BE2C (cell line): ENCODE measurements at regions not wholly inside any gene's neighbourhood (a gene's known extent, or its start where the extent isn't known, plus 50 kb on each side); places are given as distances from the start of the nearest gene placed in this dataset.

ENCODE experiments used
- DNase-seq: peaks from one replicate; pipeline ENCODE4 v3.0.0-alpha.2; 2020
- H3K27me3 ChIP-seq: fragments of 250-450 bp; sonication (Bioruptor Pico); 2 replicates; pipeline ENCODE4 v1.5.1; 2020; ENCODE audit warnings: mild to moderate bottlenecking
- H3K36me3 ChIP-seq: fragments of 250-450 bp; sonication (Bioruptor Pico); 2 replicates; pipeline ENCODE4 v1.5.1; 2020; ENCODE audit warnings: mild to moderate bottlenecking
- H3K4me1 ChIP-seq: fragments of 250-450 bp; sonication (Bioruptor Pico); 2 replicates; pipeline ENCODE4 v1.5.1; 2020
- H3K4me3 ChIP-seq: 2 replicates; pipeline ENCODE4 v1.5.1; 2011; ENCODE audit warnings: low read depth, low read length
- H3K9me3 ChIP-seq: fragments of 250-450 bp; sonication (Bioruptor Pico); 2 replicates; pipeline ENCODE4 v1.5.1; 2020
- TF ChIP-seq, protein P1 (sequence below): IDR thresholded peaks from 2 replicates; pipeline ENCODE4 v1.5.1; 2012; ENCODE audit warnings: mild to moderate bottlenecking, low read depth, low read length

DNA sequence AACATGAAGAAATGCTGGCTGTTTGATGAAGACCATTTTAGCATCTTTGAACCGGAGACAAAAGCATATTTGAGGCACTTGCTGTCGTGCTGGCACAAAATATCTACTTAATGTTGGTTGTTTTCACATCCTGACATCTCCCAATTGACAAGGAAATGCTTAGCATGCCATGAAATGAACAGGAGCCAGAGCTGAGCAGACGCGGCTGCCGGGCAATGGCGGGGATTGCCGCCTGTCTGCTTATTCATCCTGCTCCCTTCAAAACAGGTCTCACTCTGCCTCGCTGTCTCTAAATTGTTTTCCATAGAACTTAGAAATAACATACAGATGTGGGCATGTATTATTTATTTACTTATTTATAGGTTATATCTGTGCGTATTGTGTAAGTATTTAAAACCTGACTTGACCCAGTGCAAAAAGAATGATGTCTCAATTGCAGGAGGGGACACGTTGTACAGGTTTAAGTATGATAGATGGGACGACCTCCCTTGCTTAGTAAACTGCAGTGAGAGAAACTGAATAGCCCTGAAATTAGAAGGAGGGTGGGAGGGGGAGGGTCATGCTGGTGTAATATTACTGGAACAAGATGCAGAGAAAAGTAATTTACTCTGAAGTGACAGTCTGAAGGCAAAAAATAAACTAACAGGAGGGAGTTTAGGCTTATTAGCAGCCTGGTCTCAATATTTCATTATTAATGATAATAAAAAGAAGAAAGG, 590.4 kb upstream of the PLXNA2 start:
- Histone ChIP-seq H3K4me3 (no peak overlapping the region), H3K27me3 (no peaks in the 10 kb centered on the region), H3K9me3 (no peaks in the 10 kb centered on the region), H3K36me3 (no peaks in the 10 kb centered on the region), H3K4me1 (no peaks in the 10 kb centered on the region; the same call in 1 of the 2 replicates)
- DNase-seq = no peak
- TF ChIP-seq, protein P1, sequence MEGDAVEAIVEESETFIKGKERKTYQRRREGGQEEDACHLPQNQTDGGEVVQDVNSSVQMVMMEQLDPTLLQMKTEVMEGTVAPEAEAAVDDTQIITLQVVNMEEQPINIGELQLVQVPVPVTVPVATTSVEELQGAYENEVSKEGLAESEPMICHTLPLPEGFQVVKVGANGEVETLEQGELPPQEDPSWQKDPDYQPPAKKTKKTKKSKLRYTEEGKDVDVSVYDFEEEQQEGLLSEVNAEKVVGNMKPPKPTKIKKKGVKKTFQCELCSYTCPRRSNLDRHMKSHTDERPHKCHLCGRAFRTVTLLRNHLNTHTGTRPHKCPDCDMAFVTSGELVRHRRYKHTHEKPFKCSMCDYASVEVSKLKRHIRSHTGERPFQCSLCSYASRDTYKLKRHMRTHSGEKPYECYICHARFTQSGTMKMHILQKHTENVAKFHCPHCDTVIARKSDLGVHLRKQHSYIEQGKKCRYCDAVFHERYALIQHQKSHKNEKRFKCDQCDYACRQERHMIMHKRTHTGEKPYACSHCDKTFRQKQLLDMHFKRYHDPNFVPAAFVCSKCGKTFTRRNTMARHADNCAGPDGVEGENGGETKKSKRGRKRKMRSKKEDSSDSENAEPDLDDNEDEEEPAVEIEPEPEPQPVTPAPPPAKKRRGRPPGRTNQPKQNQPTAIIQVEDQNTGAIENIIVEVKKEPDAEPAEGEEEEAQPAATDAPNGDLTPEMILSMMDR = no peak

DNA sequence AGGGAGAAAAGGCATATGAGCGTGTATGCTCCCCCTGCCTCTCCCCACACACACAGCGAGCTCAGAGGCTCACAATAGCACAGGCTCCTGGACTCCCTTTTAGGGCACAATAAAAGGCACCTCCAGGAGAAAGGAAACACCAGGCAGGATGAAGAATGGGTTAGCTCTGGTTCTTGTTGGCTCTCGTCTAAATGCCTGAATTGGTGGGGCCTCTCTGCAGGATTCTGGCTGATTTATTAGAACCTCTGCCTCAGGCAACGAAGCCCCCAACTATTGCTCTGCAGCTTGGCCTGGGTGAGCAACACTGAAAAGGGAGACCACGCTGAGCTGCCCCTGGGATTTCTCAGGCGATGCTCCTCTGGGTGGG, 590.9 kb upstream of the PLXNA2 start:
- Histone ChIP-seq H3K4me1 (no peaks in the 10 kb centered on the region; the same call in 1 of the 2 replicates), H3K27me3 (no peaks in the 10 kb centered on the region), H3K9me3 (no peaks in the 10 kb centered on the region), H3K36me3 (no peaks in the 10 kb centered on the region), H3K4me3 (no peak overlapping the region)
- TF ChIP-seq, protein P1 = no peak
- no peak for DNase-seq

DNA sequence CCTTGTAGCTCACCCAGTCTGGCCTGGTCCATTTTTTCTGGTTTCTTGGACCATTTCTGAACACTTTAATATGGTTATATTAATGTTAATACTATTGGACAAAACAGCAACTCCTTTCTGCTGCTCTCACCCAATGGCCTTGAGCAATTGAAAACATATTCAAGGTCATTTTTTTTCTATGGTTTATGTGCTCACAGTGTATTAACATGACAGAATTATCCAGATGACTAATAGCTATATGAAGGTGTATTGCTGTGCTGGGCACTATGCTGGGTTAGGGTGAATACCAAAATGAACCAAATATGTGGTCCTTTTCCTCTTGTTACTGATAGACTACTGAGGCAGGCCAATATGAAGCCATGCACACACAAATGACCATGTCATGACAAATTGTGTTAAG, 591.6 kb upstream of the PLXNA2 start:
- Histone ChIP-seq H3K27me3 (no peaks in the 10 kb centered on the region), H3K4me3 (no peak overlapping the region), H3K9me3 (no peaks in the 10 kb centered on the region), H3K36me3 (no peaks in the 10 kb centered on the region), H3K4me1 (no peaks in the 10 kb centered on the region; the same call in 1 of the 2 replicates)
- TF ChIP-seq, protein P1 = no peak
- DNase-seq = no peak

DNA sequence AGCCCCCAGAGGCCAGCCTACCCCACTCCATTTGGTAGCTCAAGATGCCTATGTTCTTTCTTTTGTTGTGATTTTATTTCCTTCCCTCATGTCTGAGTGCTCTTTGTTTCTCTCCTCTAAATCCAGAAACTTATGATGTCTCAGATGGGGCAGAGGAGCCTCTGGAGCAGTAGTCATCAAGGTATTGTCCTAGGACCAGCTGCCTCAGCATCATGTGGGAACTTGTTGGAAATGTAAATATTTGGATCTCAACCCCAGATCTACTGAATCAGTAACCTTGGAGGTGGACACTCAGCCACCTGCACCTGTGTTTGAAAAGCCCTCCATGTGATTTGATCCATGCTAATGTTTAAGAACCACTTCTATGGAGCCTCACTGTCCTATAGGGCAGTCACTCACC, 593.1 kb upstream of the PLXNA2 start:
- H3K36me3 ChIP-seq = no peaks in the 10 kb centered on the region
- H3K4me3 ChIP-seq = no peak overlapping the region
- no peaks in the 10 kb centered on the region for H3K9me3 ChIP-seq
- no peaks in the 10 kb centered on the region for H3K27me3 ChIP-seq
- no peaks in the 10 kb centered on the region; the same call in 1 of the 2 replicates for H3K4me1 ChIP-seq
- DNase-seq = no peak
- TF ChIP-seq, protein P1 = no peak

DNA sequence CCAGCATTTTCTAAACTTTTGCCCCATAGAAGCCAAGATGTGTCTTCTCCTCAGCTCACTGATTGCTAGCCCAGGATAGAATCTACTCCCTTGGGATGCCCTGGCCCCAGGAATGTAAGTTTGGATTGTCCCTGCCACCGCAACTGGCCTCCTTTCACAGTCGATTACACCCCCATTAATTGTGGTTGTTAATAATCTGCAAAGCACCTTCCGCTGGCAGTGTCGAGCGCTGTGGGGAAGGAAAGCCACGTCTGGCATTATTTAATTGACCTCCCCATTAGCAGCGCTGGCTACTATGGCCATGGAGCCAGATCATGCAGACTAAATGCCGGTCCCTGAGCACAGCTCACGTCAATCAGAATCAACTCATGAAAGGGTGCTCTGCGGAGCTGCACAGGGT, 597.3 kb upstream of the PLXNA2 start:
- TF ChIP-seq, protein P1 = no peak
- H3K4me1 ChIP-seq = no peaks in the 10 kb centered on the region; the same call in 1 of the 2 replicates
- no peak for DNase-seq
- no peaks in the 10 kb centered on the region for H3K9me3 ChIP-seq
- no peaks in the 10 kb centered on the region for H3K36me3 ChIP-seq
- no peak overlapping the region for H3K4me3 ChIP-seq
- H3K27me3 ChIP-seq = no peaks in the 10 kb centered on the region

DNA sequence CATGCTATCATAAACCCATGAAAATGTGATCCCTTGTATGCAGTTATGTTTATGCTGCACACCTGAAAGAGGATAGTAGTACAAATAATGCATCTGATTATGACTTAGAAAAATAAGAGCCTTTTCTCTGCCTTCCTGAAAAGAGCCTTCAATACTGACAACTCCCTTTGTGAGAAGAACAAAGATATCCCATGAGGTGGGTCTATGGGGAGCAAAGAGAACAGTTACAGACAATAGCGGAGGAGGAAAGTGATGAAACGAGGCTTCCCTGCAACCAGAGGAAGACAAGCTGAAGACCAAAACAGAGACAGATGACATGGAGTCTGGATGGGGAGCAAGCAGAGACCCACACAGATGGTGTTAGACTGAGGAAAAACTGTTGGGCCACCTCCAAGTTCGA, 598.3 kb upstream of the PLXNA2 start:
- no peaks in the 10 kb centered on the region for H3K36me3 ChIP-seq
- DNase-seq = no peak
- no peaks in the 10 kb centered on the region for H3K27me3 ChIP-seq
- H3K4me1 ChIP-seq = no peaks in the 10 kb centered on the region; the same call in 1 of the 2 replicates
- H3K9me3 ChIP-seq = no peaks in the 10 kb centered on the region
- TF ChIP-seq, protein P1 = no peak
- no peak overlapping the region for H3K4me3 ChIP-seq
